GM12891 (cell line): ENCODE measurements at regions not wholly inside any gene's neighbourhood (a gene's known extent, or its start where the extent isn't known, plus 50 kb on each side); places are given as distances from the start of the nearest gene placed in this dataset.

Experiments used
- POLR2A ChIP-seq: IDR thresholded peaks from 2 replicates; pipeline ENCODE4 v1.6.1; 2011; ENCODE audit warnings: low read depth, low read length, control low read depth
- POLR2AphosphoS5 ChIP-seq: IDR thresholded peaks from 2 replicates; pipeline ENCODE4 v1.6.1; 2011; ENCODE audit warnings: low read depth, low read length, control low read depth

DNA sequence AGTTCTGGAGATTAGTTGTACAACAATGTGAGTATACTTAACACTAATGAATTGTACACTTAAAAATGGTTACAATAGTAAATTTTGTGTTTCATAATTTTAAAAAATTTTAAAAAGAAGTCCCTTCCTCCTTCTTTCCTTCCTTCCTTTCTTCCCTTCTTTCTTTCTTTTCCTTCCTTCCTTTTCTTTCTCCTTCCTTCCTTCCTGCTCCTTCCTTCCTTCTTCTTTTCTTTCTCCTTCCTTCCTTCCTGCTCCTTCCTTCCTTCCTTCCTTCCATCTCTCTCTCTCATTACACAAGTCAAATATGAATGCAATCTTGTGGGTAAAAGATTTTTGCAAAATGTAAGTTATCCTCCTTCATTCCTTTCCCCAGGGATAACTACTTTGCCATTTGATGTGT lies 97.1 kb upstream of the TBCA start:
- no peak for TF ChIP-seq POLR2A
- no peak for TF ChIP-seq POLR2AphosphoS5
